SIG-M5 treated with dmso at 0.1 percent for 504 hours (cell line): ENCODE measurements at regions not wholly inside any gene's neighbourhood (a gene's known extent, or its start where the extent isn't known, plus 50 kb on each side); places are given as distances from the start of the nearest gene placed in this dataset.
A peak's percentile ranks its signal among the peaks of the same experiment; 100 is the strongest.
"Not testable (repeated sequence)": the region's sequence is repeated elsewhere in the genome, so short reads cannot be mapped to it uniquely, and the experiment has no call there.

Source experiments
- DNase-seq: peaks from one replicate; lab custom pipeline; 2025; ENCODE audit not compliant: unreplicated experiment; lab: John Stamatoyannopoulos, UW

DNA sequence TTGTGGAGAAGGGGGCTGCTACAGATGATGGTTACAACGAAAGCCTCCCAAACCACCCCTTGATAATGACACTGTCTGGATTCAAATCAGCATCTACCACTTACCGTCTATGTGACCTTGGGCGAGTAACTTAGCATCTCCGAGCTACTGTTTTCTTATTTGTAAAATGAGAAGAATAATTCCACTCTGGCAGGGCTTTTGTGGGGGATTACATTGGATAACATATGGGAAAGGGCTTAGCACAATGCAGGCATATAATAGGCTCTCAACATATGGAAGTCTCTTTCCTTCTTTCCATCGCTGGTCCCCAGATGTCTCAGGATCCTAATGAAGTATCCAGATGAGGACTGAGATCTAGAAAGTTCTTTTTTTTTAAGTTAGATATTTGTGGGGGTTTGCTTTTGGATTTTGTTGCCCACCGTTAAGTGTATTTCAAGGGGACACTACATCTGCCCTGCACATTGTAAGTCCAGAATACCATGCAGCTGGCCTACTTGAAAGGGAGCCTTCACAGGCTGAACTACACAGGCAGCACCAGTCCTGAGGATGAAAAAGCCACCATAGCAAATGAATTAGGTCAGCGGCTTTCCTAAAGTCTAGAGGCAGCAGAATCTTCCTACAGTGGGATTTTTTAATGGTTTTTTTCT is 172.2 kb upstream of the IRF2BP2 start:
- DNase-seq = no peak

- DNase-seq = no peak
These were observed 171.5 kb upstream of the IRF2BP2 start for GRCh38 chr1:234781241-234782065.

DNA sequence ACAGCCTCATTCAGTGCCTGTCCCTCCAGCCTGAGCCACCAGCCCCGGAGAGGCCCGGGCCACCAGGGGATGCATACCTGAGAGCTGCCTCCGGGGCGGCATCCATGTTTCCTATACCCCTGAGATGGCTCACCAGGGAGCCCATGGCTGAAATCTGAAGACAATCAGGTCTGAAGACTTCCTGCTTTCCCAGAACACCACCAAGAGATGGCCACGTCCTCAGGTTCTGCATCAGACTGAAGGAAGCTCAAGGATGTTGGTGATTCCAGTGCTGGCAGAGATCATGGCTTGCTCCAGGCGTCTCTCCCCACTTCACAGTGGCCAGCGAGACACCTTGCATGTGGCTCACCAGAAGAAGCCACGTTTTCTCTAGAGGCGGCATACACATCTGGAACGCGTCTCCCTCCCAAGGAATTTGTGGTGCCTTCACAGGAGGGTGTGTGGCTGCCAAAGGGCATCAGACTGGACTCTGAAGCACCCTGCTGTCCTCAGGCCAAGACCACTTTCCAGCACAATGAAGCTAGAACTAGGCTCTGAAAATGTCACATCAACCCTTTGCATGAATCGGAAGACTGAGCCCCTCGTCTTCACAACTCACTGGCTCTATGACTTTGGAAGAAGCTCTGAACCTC is 170.7 kb upstream of the IRF2BP2 start:
- DNase-seq = no peak

DNA sequence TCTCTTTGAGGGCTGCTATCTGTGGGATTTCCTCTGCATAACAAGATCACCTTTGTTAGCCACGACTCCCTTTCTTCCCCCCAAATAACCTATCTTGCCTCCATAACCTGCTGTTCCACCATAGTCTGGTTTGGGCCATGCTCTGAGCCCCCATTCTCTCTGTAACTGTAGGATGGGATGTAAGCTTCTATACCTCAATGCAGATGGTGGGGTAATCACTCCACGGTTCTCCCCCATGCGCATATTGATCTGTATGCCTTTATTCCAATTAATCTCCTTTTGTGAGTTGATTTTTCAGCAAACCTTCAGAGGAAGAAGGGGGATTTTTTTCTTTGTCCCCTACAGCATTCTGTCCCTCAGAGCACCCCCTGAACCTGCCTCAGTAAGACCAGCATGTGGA is 170.1 kb upstream of the IRF2BP2 start:
- no peak for DNase-seq

DNA sequence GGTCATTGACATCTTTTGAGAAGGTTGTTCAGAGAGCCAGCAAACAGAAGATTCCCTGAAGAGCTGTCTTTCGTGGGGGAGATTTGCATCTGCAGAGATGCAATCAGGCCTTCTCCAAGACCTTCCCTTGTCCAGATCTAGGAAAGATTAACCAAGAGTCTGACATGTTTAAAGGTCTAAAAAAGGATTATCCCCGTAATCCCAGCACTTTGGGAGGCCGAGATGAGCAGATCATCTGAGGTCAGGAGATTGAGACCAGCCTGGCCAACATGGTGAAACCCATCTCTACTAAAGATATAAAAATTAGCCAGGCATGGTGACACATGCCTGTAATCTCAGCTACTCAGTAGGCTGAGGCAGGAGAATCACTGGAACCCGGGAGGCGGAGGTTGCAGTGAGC is 169.6 kb upstream of the IRF2BP2 start:
- not testable (repeated sequence) for DNase-seq

- no peak for DNase-seq
These were observed 169.2 kb upstream of the IRF2BP2 start for GRCh38 chr1:234779160-234779538.

DNA sequence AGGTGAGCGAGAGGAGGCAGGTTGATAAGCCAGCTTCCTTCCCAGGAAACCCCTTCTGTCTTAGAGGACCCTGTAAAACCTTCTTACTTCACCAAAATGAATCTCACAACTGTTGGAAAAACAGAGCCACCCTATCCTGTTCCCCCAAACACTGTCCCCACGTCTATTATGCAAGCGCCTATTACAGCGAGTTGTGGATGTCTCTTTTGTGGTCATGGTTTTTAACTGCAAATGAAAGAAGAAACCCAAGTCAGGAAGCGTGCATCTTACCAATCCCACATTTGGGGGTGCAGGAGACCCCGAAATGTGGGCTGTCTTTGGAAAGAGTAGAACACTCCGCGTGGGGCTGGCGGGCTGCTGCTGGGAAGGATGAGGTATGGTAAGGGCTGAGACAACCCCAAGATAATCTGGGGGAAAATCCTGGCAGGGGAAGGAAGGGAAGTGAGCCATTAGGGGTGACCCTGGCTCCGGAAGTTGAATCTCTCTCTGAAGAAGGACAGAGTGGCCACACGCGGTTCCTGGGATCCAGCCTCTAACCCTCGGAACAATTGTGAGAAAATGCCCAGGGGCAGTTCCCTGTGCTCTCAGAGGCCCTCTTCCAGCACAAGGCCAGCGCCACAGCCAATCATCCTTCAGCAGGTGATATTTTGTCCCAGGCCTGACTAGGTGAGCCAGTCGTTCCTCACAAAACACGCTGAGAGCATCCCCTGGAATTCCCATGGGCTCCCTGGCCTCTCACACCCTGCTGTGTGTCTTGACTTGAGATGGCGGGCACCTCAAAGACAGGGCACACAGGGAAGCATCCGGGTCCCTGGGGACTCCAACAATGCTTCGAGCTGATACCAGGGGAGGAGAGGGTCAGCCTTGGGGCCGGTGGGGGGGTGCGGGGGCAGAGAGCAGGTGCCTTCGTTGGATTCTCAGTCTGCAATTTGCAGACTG is 168.5 kb upstream of the IRF2BP2 start:
- peak; percentile 100 for DNase-seq

DNA sequence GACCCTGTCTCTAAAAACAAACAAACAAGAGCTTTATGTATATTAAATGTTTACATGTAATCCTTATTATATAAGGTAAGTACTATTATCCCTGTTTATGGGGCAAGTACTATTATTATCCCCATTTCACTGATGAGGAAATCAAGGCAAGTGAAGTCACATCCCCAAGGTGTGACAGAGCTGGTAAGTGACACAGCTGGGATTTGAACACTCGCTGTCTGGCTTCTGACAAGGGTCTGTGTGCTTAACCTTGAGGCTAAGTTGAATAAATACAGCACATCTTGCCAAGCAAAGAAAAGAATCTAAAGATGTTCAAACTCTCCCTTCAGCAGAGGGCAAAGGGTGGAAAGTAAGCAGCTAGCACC is 167.9 kb upstream of the IRF2BP2 start:
- no peak for DNase-seq

GRCh38 chr1:234776876-234777855 is 167.2 kb upstream of the IRF2BP2 start:
- no peak for DNase-seq

- no peak for DNase-seq
These were observed 166.4 kb upstream of the IRF2BP2 start for GRCh38 chr1:234776256-234776875.

GRCh38 chr1:234775477-234776246 is 165.7 kb upstream of the IRF2BP2 start:
- DNase-seq = peak; percentile 99

DNA sequence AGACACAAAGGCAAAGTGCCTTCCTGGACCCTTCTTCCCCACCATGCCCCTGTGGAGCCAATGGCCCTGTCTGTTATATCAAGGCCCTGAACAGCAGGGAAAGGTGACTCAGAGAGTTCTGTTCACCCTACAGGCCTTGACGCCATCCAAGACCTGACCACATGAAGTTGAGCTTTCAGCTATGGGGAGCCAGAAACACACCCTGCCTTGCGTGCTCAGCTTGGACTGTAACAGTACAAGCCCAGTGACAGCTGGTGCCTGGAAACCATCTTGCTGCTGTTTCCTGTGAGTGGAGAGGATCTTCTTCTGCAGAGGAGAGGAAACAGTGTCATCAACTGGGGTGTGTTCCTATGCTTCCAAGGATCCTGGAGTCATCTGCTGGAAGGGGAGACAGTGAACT is 165.0 kb upstream of the IRF2BP2 start:
- DNase-seq = no peak

GRCh38 chr1:234773936-234774677 is 164.1 kb upstream of the IRF2BP2 start:
- no peak for DNase-seq

- DNase-seq = peak; percentile 100
These were observed 162.6 kb upstream of the IRF2BP2 start for GRCh38 chr1:234772345-234773147.

GRCh38 chr1:234771642-234772344 is 161.8 kb upstream of the IRF2BP2 start:
- DNase-seq = peak; percentile 54

DNA sequence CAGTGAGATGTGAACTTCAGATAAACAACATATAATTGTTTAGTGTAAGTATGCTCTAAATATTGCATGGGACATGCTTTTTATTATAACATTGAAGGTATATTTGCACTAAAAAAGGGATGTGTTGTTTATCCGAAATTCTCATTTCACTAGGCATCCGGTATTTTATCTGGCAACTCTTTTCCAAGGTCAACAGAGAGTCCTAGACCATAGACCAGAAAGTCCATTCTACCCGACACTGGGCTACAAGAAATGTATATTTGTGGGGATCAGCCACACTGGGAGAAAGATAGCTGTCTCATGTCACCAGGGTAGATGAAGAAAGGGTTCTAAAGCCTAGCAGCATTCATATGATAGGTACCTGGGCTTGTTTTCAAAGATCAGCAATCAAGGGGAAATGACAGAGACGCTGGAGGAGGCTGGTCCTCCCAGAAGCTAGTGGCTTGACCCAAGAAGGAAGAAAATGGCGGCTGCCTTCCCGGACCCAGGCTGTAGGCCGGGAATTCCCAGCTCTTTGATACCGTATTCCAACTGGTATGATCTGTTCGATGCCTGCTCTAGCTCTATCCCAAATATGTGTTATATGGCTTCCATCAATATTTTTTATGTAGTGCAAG is 161.1 kb upstream of the IRF2BP2 start:
- no peak for DNase-seq
